Natural killer cell (primary cell): ENCODE measurements at regions not wholly inside any gene's neighbourhood (a gene's known extent, or its start where the extent isn't known, plus 50 kb on each side); places are given as distances from the start of the nearest gene placed in this dataset.

ENCODE experiments used
- ATAC-seq, 3 donors: fragments of 150-1000 bp in 2 of 3; fragments of 200-7000 bp in 1 of 3; cut with Tn5 transposase; 1 replicate in 1 of 3; 2 replicates in 2 of 3; pipeline ENCODE4 v1.10.0; 2021; ENCODE audit warnings: mild to moderate bottlenecking in 2 of 3, moderate library complexity in 2 of 3
- DNase-seq, 2 donors: peaks; one replicate each; pipeline versions ENCODE4 v3.0.0 to v3.0.0-alpha.2; 2013 to 2021; ENCODE audit warnings: mixed read lengths in 1 of 2
- H3K27ac ChIP-seq: one replicate; pipeline ENCODE4 v1.5.1; 2013; ENCODE audit warnings: mild to moderate bottlenecking, low read length
- H3K27me3 ChIP-seq: one replicate; pipeline ENCODE4 v1.6.1; 2013; ENCODE audit warnings: low read length; ENCODE audit not compliant: control insufficient read depth, insufficient read depth
- H3K36me3 ChIP-seq: one replicate; pipeline ENCODE4 v1.6.1; 2013; ENCODE audit warnings: low read length; ENCODE audit not compliant: control insufficient read depth, insufficient read depth
- H3K4me1 ChIP-seq: one replicate; pipeline ENCODE4 v1.6.1; 2013; ENCODE audit warnings: low read length; ENCODE audit not compliant: control insufficient read depth, insufficient read depth
- H3K4me3 ChIP-seq: one replicate; pipeline ENCODE4 v1.5.1; 2013; ENCODE audit warnings: low read length
- H3K9me3 ChIP-seq: one replicate; pipeline ENCODE4 v1.6.1; 2013; ENCODE audit warnings: low read length; ENCODE audit not compliant: control insufficient read depth, insufficient read depth
- H3K27ac Mint-ChIP-seq, 2 donors: one replicate each; pipeline ENCODE4 v1.8.0; 2022; ENCODE audit warnings: mild to moderate bottlenecking in 2 of 2, mixed read lengths in 2 of 2, moderate library complexity in 1 of 2
- H3K27me3 Mint-ChIP-seq, 2 donors: one replicate each; pipeline ENCODE4 v1.8.0; 2022; ENCODE audit warnings: low read depth in 2 of 2, mixed read lengths in 2 of 2
- H3K36me3 Mint-ChIP-seq: one replicate; pipeline ENCODE4 v1.8.0; 2022; ENCODE audit warnings: mixed read lengths
- H3K4me1 Mint-ChIP-seq, 2 donors: one replicate each; pipeline ENCODE4 v1.8.0; 2022; ENCODE audit warnings: mixed read lengths in 2 of 2
- H3K4me3 Mint-ChIP-seq: one replicate; pipeline ENCODE4 v1.8.0; 2022; ENCODE audit warnings: mild to moderate bottlenecking, moderate library complexity, mixed read lengths
- H3K9me3 Mint-ChIP-seq, 2 donors: one replicate each; pipeline ENCODE4 v1.8.0; 2022; ENCODE audit warnings: mixed read lengths in 2 of 2
- CTCF ChIP-seq: fragments of 200-600 bp; IDR thresholded peaks from one replicate; pipeline ENCODE4 v1.8.0; 2022; ENCODE audit warnings: antibody characterized with exemption
- WGBS: methylation state at CpG from one replicate; pipeline ENCODE4 v1.1.7; 2013; ENCODE audit warnings: missing lambda C conversion rate; ENCODE audit not compliant: insufficient coverage; 5-methylcytosine and 5-hydroxymethylcytosine counted together
- intact Hi-C: fragments of 100-400 bp; cut with micrococcal nuclease; formaldehyde crosslinking; loops from one replicate; pipeline ENCODE4 v1.14.2; 2022

- Histone ChIP-seq H3K27ac (no peak overlapping the region), H3K4me3 (no peak overlapping the region), H3K9me3 (no peaks in the 10 kb centered on the region), H3K4me1 (no peaks in the 10 kb centered on the region), H3K36me3 (no peaks in the 10 kb centered on the region), H3K27me3 (no peaks in the 10 kb centered on the region)
- 66% methylated on average over 3 of the region's 4 CpGs for WGBS
- Mint-ChIP-seq H3K4me3 (no peak overlapping the region), H3K27ac (no peak overlapping the region), H3K36me3 (no peaks in the 10 kb centered on the region), H3K27me3 (no peaks in the 10 kb centered on the region), H3K4me1 (no peaks in the 10 kb centered on the region), H3K9me3 (peaks cover 2 to 6% of the 10 kb centered on the region in 2 donors)
- no peak for TF ChIP-seq CTCF
- intact Hi-C loops, result no loop called here
- DNase-seq (no peak), ATAC-seq (no peak)
These were observed 306.8 kb upstream of the FAM241A start for GRCh38 chr4:111838406-111838930.

DNA sequence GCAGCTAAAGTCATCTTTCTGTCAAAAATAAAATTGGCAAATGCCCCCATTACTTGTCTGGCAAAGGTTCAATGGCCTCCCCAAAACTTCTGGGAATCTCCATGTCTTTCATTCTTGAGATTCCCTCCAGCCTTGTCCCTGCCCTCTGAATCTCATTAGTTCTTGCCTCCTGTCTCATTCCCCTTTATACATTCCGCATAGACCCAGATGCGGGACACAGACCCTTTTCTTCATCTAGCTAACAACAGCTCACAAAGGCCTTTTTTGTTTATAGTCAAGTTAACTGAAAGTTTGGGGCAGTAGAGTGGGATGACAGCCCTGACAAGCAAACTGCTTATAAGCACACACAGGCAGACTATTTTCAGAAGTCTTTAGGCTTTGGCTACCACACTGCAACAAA, 306.1 kb upstream of the FAM241A start:
- Histone ChIP-seq H3K4me1 (no peaks in the 10 kb centered on the region), H3K27me3 (no peaks in the 10 kb centered on the region), H3K27ac (no peak overlapping the region), H3K36me3 (no peaks in the 10 kb centered on the region), H3K4me3 (no peak overlapping the region), H3K9me3 (no peaks in the 10 kb centered on the region)
- 85% methylated on average over 2 of the region's 2 CpGs for WGBS
- Mint-ChIP-seq H3K4me3 (no peak overlapping the region), H3K27ac (no peak overlapping the region), H3K4me1 (no peaks in the 10 kb centered on the region), H3K36me3 (no peaks in the 10 kb centered on the region), H3K27me3 (no peaks in the 10 kb centered on the region), H3K9me3 (peaks cover 5% of the 10 kb centered on the region in 2 donors)
- no peak for ATAC-seq
- TF ChIP-seq CTCF, result no peak
- intact Hi-C loops, result no loop called here
- DNase-seq, result no peak

DNA sequence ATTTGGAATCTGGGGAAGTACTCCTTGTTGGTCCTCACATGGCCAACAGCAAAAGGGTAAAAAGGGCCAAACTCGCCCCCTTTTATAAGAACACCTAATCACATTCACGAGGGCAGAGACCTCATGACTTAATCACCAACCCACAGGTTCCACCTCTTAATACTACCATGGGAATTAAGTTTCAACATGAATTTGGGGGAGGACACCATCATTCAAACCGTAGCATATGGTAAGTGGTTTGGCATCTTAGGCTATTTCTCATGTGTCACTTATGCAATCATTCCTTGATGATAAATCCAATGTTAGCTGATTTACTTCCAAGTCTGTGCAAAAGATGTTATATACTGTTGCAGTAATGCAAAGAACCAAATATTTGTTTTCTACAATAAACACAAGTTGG, 302.9 kb upstream of the FAM241A start:
- no peak overlapping the region for H3K4me3 ChIP-seq
- H3K9me3 ChIP-seq, result no peaks in the 10 kb centered on the region
- 68% methylated on average over 3 of the region's 3 CpGs for WGBS
- no peak overlapping the region for H3K27ac Mint-ChIP-seq
- no peaks in the 10 kb centered on the region for H3K27me3 Mint-ChIP-seq
- intact Hi-C loops, result no loop called here
- H3K27me3 ChIP-seq, result no peaks in the 10 kb centered on the region
- H3K9me3 Mint-ChIP-seq, result peaks cover 0 to 11% of the 10 kb centered on the region in 2 donors
- H3K27ac ChIP-seq, result no peak overlapping the region
- H3K4me1 Mint-ChIP-seq, result no peaks in the 10 kb centered on the region
- H3K36me3 ChIP-seq, result no peaks in the 10 kb centered on the region
- H3K4me3 Mint-ChIP-seq, result no peak overlapping the region
- no peaks in the 10 kb centered on the region for H3K4me1 ChIP-seq
- no peaks in the 10 kb centered on the region for H3K36me3 Mint-ChIP-seq
- DNase-seq (no peak), ATAC-seq (no peak)
- no peak for TF ChIP-seq CTCF

GRCh38 chr4:111847296-111848008, 297.8 kb upstream of the FAM241A start:
- no peak overlapping the region for H3K4me3 ChIP-seq
- H3K36me3 ChIP-seq, result no peaks in the 10 kb centered on the region
- H3K4me1 ChIP-seq, result no peaks in the 10 kb centered on the region
- Mint-ChIP-seq H3K27ac (no peak overlapping the region), H3K4me1 (no peaks in the 10 kb centered on the region), H3K9me3 (peaks cover 0 to 9% of the 10 kb centered on the region in 2 donors), H3K4me3 (no peak overlapping the region), H3K36me3 (no peaks in the 10 kb centered on the region), H3K27me3 (no peaks in the 10 kb centered on the region)
- intact Hi-C loops, result no loop called here
- ATAC-seq, result no peak
- WGBS, result 87% methylated on average over 5 of the region's 5 CpGs
- no peak for DNase-seq
- H3K9me3 ChIP-seq, result no peaks in the 10 kb centered on the region
- TF ChIP-seq CTCF, result no peak
- no peaks in the 10 kb centered on the region for H3K27me3 ChIP-seq
- H3K27ac ChIP-seq, result no peak overlapping the region
